NCI-H2029 (cell line): ENCODE measurements at regions not wholly inside any gene's neighbourhood (a gene's known extent, or its start where the extent isn't known, plus 50 kb on each side); places are given as distances from the start of the nearest gene placed in this dataset.
A peak's percentile ranks its signal among the peaks of the same experiment; 100 is the strongest.
"Not testable (repeated sequence)": the region's sequence is repeated elsewhere in the genome, so short reads cannot be mapped to it uniquely, and the experiment has no call there.

ENCODE experiments used
- DNase-seq: peaks from one replicate; lab custom pipeline; 2025; lab: John Stamatoyannopoulos, UW

DNA sequence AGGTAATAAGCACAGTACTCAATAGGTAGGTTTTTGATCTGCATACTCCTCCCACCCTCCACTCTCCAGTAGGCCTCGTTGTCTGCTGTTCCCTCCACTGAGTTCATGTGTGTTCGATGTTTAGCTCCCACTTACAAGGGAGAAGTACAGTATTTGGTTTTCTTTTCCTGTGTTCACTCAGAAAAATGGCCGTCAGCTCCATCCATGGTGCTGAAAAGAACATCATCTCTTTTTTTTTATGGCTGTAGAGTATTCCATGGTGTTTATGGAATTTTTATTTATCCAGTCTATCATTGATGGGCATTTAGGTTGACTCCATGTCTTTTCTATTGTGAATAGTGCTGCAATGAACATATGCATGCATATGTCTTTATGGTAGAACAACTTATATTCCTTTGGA lies 849.7 kb upstream of the NRXN1 start:
- DNase-seq: no peak

DNA sequence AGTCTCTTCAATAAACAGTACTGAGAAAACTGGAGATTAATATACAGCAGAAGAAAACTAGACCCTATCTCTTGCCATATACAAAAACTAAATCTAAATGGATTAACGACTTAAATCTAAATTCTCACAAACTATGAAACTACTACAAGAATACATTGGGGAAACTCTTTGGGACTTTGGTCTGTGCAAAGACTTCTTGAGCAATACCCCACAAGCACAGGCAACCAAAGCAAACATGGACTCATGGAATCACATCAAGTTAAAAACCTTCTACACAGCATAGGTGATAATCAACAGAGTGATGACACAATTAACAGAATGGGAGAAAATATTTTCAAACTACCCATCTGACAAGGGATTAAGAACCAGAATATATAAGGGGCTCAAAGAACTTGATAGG lies 848.2 kb upstream of the NRXN1 start:
- no peak for DNase-seq

DNA sequence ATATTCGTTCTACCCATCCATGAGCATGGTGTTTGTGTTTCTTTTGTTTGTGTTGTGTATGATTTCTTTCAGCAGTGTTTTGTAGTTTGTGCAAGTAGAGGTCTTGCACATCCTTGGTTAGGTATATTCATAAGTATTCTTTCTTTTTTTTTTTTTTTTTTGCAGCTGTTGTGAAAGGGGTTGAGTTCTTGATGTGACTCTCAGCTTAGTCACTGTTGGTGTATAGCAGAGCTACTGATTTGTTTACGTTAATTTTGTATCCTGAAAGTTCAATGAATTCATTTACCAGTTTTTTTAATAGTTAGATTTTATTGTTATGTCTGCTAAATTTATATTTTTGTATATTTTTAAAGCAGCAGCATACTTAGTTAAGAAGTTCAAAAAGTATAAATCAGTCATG lies 834.4 kb upstream of the NRXN1 start:
- no peak for DNase-seq

DNA sequence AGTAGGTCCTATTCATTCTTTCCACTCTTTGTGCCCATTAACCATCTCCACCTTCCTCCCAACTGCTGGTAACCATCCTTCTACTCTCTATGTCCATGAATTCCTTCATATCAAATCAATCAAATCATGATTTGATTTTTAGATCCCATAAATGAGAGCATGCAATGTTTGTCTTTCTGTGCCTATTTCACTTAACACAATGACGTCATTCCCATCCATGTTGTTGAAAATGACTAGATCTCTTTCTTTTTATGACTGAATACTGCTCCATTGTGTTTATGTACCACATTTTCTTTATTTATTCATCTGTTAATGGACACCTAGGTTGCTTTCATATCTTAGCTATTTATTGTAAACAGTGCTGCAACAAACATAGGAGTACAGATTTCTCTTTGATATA lies 827.3 kb upstream of the NRXN1 start:
- no peak for DNase-seq

DNA sequence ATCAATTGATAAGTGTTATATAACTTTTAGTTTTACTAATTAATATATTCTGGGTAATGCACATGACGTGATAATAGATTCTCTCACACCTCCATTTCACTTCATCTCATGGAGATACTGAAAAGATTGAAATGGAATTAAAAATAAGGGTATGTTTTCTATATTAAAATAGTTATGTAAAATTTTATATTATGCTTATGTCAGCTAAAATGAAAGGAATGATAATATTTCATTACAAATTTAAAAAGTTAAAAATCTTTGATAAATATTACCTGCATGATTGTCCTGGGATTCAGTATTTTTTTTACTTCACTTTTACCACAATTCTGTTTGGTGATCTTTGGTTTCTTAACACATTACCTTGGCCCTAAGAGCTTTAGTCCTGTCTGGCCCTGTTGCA lies 823.8 kb upstream of the NRXN1 start:
- DNase-seq: no peak

DNA sequence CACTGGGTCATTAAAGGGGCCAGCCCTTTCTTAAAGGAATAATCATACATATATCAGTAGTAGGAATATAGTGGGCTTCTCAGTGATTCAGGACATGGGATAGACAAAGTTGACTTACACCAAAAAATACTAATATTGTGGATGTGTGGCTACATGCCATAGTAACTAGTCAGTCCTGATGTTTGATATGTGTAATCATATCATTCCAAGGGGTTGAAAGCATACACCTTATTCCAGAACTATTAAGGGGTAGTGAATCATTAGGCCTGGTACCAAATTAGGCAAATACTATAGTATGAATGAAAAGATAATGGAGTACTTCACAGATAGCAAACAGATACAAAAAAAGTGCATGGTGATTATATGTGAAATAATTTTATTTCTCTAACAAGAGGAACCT lies 814.9 kb upstream of the NRXN1 start:
- DNase-seq: no peak

DNA sequence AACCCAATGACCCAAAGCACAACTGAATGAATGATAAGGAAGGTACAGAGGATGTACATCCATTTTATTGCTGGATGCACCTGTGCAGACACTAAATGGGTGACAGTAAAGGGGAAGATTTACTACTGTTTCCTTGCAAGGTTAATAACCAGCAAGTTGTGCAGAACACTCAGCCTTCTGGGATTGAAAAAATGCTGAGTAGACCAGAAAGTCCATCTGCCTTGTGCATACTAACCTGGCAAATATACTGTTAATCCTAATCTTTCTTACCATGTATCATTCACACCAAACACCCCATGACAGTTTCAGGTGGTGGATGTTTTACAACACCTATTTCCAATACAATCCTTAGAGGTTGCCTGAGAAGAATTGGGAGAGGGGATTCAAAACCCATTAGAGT lies 814.1 kb upstream of the NRXN1 start:
- no peak for DNase-seq

DNA sequence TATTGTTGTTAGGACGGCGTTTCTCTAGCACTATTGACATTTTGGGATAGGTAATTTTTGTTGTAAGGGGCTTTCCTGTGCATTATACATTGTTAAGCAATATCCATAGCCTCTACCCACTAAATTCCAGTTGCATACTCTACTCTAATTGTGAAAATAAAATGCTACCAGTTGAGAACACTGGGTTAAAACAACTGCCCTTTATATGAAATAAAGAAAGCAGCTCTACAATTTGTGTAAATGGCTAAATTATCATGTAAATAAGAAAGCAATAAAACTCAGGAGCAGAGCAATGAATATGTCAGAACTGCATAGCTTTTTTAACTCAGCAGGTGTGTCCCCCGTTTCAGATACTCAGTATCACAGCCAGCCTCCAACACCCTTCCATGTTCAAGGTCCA lies 812.7 kb upstream of the NRXN1 start:
- no peak for DNase-seq

DNA sequence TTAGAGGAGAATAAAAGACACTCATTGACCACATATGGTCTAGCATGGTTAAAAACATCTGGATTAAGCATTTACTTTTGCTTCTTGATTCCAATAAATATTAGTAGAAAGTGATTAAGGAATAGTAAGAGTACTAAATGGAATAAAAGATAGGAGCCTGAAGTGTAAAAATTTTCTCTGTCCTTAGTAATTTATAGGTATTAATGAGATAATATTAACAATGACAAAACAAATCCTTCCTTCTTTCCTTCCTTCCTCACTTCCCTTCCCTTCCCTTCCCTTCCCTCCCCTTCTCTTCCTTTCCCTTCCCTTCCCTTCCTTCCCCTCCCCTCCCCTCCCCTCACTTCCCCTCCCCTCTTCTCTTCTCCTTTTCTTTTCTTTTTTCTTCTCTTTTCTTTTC lies 797.5 kb upstream of the NRXN1 start:
- no peak for DNase-seq

DNA sequence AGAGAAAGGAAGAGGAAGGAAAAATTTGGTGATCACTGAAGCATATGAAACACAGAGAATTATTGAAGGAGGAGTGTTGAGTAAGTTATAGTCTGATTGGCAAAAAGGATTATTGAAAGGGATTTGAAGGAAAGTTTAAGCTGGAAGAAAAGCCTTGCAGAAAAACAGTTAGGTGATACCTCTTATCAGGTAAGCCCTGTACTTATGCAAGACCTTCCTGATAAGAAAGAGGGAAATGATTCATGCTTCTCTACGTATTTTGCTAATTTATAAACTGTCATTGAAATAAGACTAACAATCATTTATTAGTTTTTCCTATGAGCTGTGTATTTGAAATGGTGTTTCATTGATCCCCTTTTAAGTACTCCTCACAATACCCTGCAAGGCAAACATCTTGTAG lies 793.9 kb upstream of the NRXN1 start:
- no peak for DNase-seq

DNA sequence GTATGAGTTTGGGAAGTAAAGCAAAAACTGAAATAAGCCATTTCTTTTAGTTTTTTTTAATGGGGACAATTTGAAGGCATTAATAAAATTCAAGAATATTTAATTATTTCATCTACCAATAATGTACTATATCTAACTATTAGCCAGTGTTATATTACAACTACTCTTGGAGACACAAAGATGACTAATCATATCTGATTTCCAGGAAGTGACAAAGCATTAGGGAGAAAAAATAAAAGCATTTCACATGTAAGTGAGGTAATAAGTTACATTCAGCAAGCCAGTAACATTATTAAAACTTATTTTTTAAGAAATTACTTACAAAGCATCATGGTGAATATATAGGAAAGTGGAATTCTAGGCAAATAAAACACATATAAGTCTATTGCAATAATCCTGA lies 781.3 kb upstream of the NRXN1 start:
- no peak for DNase-seq

DNA sequence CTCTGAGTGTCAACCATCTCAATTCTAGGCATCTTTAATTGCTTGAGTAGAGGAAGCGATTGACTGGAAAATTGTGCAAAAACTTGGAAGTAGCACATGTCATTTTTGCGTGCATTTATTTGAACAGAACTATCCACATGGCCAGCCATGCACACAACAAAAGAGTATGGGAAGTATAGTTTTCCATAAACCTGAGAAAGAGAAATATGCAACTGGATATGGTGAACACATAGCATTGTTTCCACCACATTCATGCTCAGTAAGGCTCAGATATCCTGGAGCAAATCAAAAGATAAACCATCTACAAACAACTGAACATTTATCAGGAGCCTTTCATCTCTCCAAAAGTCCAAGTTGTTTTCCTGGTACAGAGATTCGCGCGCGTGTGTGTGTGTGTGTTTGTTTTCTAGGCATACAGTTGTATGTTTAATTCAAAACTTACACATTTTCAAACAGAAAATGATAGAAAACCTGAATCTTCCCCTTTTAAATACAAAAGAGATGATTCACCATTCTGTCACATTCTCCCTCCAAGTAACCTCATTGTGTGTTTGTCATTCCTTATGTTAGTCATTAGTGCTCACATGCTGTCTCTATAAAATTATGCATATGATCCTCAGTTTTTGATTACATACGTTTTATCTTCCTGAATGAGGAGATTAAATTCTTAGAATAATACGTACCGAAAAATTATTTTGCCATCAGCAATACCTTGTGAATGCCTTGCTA lies 780.4 kb upstream of the NRXN1 start:
- DNase-seq: no peak

DNA sequence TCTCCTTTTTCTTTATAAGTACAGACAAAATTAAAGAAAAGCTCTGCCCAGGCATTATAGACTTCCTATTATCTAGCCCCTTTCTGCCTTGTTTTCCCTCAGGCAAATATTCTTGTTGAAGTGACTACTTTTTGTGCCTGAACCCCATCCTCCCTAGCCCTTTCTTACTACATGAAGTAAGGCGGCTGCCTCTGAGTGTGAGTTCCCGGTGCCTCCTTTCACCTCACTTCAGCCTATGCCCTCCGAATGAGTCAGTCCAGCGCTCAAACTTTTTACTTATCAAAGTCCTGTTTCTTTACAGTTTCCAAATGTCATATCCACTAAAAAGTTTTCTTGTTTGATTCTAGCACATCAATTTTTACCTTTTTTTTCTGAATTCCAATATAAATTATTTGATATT lies 778.3 kb upstream of the NRXN1 start:
- no peak for DNase-seq

DNA sequence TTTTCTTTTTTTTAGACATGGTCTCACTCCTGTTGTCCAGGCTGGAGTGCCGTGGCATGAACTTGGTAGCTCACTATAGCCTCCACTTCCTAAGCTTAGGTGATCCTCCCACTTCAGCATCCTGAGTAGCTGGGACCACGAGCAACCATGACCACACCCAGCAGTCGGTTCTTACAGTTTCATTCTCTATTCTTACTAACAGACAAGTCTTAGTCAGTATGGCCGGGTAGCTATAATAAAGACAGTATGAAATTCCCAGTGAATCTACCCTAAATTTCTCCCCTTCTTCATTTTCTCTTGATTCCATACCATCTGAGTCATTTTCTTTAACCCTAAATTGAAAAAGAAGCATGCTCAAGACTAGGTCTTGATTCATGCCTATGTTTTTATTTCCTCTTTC lies 775.3 kb upstream of the NRXN1 start:
- no peak for DNase-seq

DNA sequence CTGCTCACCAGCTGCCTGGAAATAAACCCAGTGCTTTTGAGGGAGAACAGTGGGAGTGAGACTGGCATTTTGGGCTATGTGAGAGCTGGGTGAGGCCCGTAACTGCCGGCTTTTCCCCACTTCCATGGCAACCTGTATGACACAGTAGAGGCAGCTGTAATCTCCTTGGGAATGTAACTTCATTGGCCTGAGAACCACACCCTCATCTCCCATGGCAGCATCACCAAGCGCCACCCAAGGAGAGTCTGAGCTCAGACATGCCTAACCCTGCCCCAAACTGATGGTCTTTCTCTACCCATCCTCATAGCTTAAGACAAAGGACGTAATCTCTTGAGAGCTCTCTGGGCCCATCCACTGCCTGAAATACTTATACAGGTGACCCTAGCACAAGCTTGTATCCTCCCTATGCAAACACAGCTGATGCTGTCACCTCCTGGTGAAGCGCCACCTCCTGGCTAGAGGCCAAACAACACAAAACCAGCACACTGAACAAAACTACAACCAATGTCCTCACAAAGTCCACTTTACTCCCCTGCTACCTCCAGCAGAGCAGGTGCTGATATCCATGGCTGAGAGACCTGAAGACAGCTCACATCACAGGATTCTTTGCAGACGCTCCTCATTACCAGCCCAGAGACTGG lies 763.4 kb upstream of the NRXN1 start:
- peak; percentile 25 for DNase-seq

DNA sequence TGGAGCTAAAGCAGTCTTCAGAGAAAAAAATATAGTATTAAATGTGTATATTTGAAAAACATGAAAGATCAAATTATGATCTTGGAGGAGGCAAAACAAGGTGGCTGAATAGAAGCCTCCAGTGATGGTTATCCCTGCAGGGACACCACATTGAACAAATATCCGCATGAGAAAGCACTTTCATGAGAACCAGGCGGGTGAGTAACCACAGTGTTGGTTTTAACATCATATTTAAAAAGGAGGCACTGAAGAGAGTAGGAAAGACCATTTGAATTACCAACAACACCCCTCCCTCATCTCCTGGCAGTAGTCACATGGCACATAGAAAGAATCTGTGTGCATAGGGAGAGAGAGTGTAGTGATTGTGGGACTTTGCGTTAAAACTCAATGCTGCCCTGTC lies 759.6 kb upstream of the NRXN1 start:
- DNase-seq: no peak

DNA sequence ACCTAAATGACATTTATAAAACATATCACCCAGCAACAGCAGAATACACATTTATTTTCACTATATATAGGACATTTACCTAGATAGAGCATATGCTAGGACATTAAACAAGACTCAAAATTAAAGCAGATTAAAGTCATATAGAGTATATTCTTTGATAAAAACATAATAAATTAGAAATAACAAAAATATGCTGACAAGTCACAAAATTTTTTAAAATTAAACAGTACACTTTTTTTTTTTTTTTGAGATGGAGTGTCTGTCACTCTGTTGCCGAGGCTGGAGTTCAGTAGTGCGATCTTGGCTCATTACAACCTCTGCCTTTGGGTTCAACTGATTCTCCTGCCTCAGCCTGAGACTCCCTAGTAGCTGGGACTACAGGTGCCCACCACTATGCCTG lies 758.9 kb upstream of the NRXN1 start:
- DNase-seq: no peak

DNA sequence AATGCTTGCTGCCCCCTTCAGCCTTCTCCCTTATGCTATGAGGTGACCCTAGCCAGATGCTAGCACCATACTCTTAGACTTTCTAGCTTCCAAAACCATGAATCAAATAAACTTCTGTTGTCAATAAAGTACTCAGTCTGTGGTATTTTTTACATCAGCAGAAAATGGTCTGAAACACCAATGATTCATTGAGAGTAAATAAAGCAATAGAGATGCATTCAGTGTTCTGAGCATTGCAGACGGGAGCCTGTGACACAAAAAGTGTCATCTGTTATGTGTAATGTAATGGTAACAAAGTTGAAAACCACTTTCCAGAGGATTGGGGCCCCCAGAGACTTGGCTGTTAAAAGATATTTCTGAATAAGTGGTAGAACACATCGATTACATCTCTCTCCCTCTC lies 758.0 kb upstream of the NRXN1 start:
- DNase-seq: no peak

DNA sequence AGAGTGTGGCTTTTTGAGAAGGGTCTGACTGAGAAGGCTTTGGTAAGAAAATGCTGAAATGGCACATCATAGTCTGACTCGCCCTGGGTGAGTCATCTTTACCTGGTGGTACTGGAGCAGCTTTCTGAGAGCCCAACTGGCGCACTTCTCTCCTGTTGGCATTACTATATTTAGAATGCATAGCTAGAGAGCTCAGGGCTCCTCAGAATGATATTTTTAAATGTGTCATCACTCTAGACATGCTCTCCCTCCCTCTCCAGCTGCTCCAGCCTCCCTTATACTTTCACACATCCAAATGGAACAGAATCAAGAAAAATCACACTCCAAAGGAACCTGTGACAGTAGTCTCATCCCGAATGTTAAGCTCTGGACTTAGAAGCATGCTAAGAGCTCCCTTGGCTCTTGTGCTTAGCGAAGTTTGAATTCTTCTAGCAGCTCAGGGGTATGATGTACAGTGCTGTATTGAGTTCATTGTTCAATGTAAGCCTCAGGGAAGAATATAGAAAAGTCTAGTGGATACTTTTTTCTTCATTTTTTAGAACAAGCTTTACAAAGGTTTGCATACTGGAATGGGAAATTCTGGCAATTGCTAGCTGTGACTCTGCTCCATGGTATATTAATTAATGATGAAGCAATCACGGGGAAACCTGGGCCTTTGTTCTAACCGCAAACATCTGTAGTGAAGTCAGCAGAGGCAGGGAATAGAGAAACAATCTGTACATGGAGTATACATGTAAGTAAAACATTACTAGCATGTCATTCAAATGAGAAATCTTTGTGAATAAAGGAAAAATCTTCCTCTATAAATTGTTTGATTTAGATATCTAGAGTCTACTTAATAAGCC lies 751.2 kb upstream of the NRXN1 start:
- no peak for DNase-seq

DNA sequence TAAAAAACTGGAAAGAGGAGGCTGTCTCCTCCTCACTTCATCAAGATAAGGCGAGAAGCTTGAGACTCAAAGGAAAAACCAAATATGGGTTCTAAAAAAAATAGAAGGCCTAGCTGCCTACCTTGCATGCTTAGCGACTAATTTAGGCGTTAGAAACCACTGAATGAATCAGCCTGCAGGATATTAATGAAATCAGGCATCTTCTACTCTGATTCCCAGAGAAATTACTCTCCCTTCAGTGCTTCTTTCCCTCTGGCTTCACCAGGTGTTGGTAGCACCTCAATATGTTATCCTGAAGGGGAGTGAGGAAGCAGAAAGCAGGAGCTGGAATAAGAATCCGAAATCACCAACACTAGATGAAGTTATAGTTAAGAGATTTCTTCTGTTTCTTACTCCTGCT lies 749.8 kb upstream of the NRXN1 start:
- no peak for DNase-seq

DNA sequence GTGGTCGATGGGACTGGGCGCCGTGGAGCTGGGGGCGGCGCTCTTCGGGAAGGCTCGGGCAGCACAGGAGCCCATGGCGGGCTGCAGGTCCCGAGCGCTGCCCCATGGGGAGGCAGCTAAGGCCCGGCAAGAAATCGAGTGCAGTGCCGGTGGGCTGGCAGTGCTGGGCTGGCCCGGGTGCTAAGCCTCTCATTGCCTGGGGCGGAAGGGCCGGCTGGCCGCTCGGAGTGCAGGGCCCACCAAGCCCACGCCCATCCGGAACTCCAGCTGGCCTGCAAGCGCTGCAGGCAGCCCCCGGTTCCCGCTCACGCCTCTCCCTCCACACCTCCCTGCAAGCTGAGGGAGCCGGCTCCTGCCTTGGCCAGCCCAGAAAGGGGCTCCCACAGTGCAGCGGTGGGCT lies 748.4 kb upstream of the NRXN1 start:
- DNase-seq: no peak

DNA sequence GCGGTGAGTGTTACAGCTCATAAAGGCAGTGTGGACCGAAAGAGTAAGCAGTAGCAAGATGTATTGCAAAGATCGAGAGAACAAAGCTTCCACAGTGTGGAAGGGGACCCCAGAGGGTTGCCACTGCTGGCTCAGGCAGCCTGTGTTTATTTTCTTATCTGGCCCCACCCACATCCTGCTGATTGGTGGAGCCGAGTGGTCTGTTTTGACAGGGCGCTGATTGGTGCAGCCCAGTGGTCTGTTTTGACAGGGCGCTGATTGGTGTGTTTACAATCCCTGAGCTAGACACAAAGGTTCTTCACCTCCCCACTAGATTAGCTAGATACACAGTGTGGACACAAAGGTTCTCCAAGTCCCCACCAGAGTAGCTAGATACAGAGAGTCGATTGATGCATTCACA lies 747.8 kb upstream of the NRXN1 start:
- not testable (repeated sequence) for DNase-seq

DNA sequence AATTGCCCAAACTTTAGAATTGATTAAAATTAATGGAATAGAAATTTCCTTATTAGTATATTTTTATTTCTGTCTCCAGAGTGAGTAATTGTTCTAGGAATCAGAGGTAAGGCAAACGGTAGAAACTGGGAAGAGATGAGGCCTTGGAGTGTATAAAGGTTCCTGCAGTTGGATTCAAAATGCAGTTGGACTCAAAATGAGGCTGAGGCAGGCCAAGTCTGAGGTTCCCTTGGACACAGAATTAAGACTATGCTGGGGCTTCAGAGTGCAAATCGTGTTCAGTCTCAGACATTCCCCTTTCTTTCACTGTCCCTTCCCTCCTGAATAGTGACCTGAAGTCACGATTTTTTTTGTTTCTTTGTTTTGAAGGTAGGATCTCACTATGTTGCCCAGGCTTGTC lies 746.9 kb upstream of the NRXN1 start:
- no peak for DNase-seq
